GM19468 (cell line): ENCODE measurements at regions not wholly inside any gene's neighbourhood (a gene's known extent, or its start where the extent isn't known, plus 50 kb on each side); places are given as distances from the start of the nearest gene placed in this dataset.

ENCODE experiments used
- ATAC-seq: cut with Tn5 transposase; IDR thresholded peaks from one replicate; pipeline ENCODE4 v1.9.1; 2021; ENCODE audit warnings: mild to moderate bottlenecking, moderate library complexity, moderate number of reproducible peaks; ENCODE audit not compliant: unreplicated experiment; ENCODE audit errors: extremely low read depth

GRCh38 chr6:126091466-126091865, 105.1 kb downstream of the TRMT11 start:
- ATAC-seq = no peak

- ATAC-seq = no peak
Measured at GRCh38 chr6:126093108-126093507, 106.8 kb downstream of the TRMT11 start.

GRCh38 chr6:126094411-126094810, 108.1 kb downstream of the TRMT11 start:
- no peak for ATAC-seq

DNA sequence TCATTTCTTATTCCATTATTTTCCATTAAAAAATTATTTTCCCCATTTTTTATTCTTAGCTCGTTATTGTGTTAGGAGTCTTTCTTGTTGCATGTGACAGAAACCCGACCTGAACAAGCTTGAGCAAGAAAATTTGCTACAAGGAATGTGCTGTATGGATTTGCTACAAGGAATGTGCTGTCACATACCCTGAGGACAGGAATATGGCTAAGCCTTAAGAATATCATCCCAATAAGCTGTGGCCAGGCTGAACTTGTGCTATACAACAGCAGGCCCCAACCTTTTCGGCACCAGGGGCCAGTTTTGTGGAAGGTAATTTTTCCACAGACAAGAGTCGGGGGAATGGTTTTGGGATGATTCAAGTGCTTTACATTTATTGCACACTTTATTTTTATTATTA, 114.0 kb downstream of the TRMT11 start:
- no peak for ATAC-seq

DNA sequence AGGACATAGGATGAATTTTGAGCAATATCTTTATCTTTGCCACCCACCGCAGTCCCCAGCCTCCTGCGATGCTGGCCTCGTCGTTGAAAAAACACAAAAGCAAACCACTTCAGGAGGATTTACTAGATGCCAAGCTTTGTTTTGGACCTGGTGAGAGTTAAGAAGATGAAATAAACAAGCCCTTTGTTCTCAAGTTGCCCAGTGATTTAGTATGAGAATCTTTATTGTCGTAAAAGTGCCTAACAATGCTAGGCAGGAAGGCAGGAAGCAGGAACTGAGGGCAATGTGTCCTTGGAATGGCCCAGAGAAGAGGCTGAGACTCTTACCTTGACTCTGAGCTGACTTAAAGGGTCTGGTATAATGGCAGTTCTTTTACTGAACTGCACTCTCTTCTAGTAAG, 116.0 kb downstream of the TRMT11 start:
- no peak for ATAC-seq

GRCh38 chr6:126103993-126104392, 117.7 kb downstream of the TRMT11 start:
- ATAC-seq = no peak

DNA sequence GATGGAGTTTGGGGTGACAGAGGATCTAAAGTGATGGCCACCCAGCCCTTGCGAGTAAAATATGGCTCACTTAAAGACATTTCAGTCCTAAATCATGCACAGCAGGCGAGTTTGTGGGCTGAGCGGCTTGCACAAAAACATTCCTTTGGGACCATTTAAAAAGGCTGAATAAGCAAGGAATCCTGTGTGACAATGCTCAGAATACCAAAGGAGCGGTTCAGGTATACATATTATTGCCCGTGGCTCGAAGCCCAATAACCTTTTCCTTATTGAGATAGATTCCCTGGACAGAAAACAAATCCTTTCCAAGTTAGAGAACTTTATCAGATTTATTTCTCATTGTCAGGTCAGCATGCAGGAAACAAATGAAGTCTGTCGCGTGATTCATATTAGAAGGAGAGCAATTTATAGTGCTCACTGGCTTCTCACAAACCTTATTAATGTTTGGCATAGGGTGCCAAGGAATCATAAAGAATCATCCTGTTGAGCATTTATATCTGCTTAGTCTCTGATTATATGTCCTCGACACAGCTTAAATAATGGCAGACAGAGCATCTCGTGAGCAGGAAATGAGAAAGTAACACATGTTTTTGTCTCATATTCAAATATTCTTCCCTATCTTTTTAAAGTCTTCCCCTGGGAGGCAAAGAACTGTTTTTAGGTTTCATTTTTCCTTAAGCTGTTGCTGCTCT, 121.3 kb downstream of the TRMT11 start:
- ATAC-seq = no peak

GRCh38 chr6:126110512-126111270, 124.4 kb downstream of the TRMT11 start:
- ATAC-seq = no peak

- ATAC-seq = no peak
Measured at GRCh38 chr6:126111327-126111726, 125.0 kb downstream of the TRMT11 start.

DNA sequence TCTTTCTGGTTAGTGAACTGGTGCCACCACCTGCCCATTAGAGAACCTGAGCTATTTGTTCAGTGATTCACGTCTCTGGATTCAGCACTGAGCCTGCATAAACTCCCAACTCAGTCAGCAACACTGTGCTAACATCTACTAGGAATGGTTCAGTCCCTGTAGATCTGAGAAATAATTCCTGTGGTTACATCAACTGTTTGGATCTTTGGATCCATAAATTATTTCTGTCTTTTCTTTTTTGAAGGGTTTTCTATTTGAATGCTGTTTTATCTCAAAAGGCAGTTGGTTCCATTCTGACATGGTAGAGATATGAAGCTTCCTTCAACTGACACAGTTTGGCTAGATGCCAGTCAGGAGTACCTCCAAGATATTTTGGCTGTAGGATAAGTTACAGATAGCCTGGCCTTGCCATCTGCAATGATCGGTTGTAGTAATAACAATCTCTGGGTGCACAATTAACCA, 125.9 kb downstream of the TRMT11 start:
- no peak for ATAC-seq

GRCh38 chr6:126113261-126113660, 126.9 kb downstream of the TRMT11 start:
- ATAC-seq = no peak

- no peak for ATAC-seq
Measured at GRCh38 chr6:126117251-126117650, 130.9 kb downstream of the TRMT11 start.

GRCh38 chr6:126118058-126118755, 131.9 kb downstream of the TRMT11 start:
- ATAC-seq = no peak

GRCh38 chr6:126118936-126119335, 132.6 kb downstream of the TRMT11 start:
- no peak for ATAC-seq

GRCh38 chr6:126123226-126123625, 136.9 kb downstream of the TRMT11 start:
- no peak for ATAC-seq

- no peak for ATAC-seq
Measured at GRCh38 chr6:126127659-126128058, 141.3 kb downstream of the TRMT11 start.

GRCh38 chr6:126131246-126131645, 144.9 kb downstream of the TRMT11 start:
- ATAC-seq = no peak

- no peak for ATAC-seq
Measured at GRCh38 chr6:126133984-126134383, 147.6 kb downstream of the TRMT11 start.

GRCh38 chr6:126134491-126134890, 148.2 kb downstream of the TRMT11 start:
- no peak for ATAC-seq

DNA sequence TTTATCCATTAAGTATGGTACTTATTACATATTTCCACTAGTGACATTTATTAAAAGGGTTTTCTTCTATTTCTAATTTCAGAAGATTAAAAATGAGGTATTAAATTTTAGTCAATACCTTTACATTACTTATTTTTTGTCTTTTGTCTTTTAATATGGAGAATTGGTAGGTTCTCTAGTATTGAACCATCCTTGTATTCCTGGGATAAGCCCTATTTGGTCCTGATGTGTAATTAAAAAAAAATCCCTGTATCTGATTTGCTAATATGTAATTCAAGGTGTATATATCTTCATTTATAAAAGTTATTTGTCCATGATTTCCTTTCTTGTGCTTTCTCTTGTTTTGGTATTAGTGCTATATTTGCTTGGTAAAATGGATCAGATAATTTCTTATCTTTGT, 153.7 kb downstream of the TRMT11 start:
- ATAC-seq = no peak

DNA sequence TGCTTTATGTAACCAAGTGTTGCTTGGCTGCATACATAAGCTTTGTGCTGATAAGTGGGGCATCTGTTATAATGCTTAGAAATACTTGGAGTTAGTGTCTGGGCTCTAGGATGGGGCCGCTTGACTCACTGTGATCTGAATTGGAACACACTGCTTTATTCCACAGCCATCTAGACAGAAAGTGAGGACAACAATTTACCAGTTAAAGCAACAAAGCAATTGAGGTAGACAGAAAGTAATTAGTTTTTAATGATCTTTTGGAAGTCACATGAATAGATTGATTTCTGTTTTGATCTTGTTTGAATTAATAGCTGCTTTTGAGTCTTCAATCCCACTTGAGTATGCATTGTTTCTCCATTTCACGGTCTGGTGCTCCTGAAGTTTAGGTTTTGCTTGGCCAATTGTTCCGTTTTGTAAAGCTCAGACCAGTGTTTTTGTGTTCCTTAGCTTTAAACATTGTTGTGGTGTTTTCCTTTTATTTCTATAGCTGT, 157.5 kb downstream of the TRMT11 start:
- ATAC-seq = no peak
